GM23248 (cell line): ENCODE measurements at regions not wholly inside any gene's neighbourhood (a gene's known extent, or its start where the extent isn't known, plus 50 kb on each side); places are given as distances from the start of the nearest gene placed in this dataset.

ENCODE experiments used
- EZH2 ChIP-seq: fragments of 200-600 bp; sonication (generic); IDR thresholded peaks from 2 replicates; pipeline ENCODE4 v1.6.1; 2018; ENCODE audit warnings: antibody characterized with exemption, mild to moderate bottlenecking; ENCODE audit not compliant: insufficient read depth, poor library complexity, severe bottlenecking
- EZH2phosphoT487 ChIP-seq: fragments of 200-600 bp; sonication (generic); IDR thresholded peaks from 2 replicates; pipeline ENCODE4 v1.6.1; 2018; ENCODE audit warnings: antibody characterized with exemption, moderate library complexity, mild to moderate bottlenecking, low read depth; ENCODE audit not compliant: insufficient read depth

DNA sequence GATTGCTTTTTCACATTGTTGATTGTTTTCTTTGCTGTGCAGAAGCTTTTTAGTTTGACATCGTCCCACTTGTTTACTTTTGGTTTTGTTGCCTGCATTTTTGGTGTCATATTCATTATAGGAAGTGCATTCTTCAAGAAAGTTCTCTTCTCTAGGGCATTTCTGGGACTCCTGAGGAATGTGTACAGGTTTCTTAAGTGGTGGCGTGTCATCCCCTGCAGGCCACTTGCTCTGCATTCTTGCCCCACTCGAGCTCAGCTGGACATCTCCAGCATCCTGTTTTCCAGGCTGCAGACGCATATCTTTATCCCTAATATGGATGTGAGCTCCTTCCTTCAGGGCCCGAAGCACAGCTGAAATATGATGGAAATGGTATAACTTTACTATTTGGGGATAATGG lies 255.6 kb upstream of the HABP2 start:
- TF ChIP-seq EZH2: no peak
- no peak for TF ChIP-seq EZH2phosphoT487
